CD14-positive monocyte (primary cell): ENCODE measurements at regions not wholly inside any gene's neighbourhood (a gene's known extent, or its start where the extent isn't known, plus 50 kb on each side); places are given as distances from the start of the nearest gene placed in this dataset.
"Not testable (repeated sequence)": the region's sequence is repeated elsewhere in the genome, so short reads cannot be mapped to it uniquely, and the experiment has no call there.

Experiments used
- DNase-seq, 3 donors: peaks; one replicate each; pipeline ENCODE4 v3.0.0-alpha.2; 2011 to 2022
- H2AFZ ChIP-seq: 2 replicates; pipeline ENCODE4 v1.6.0; 2012; ENCODE audit warnings: mild to moderate bottlenecking, low read depth, low read length, inconsistent platforms; ENCODE audit not compliant: insufficient read depth, poor library complexity, severe bottlenecking
- H3K27ac ChIP-seq, 2 donors: 1 replicate in 1 of 2; 2 replicates in 1 of 2; pipeline ENCODE4 v1.5.1; 2012 to 2013; ENCODE audit warnings: low read length in 2 of 2, control low read depth in 1 of 2, inconsistent platforms in 1 of 2, low read depth in 1 of 2, mild to moderate bottlenecking in 1 of 2
- H3K27me3 ChIP-seq, 2 donors: one replicate each; pipeline versions ENCODE4 v1.6.0 to v1.6.1; 2011 to 2013; ENCODE audit warnings: low read length in 2 of 2; ENCODE audit not compliant: control insufficient read depth in 2 of 2, insufficient read depth in 2 of 2
- H3K36me3 ChIP-seq, 2 donors: replicated peaks in 1 of 2; 1 replicate in 1 of 2; 2 replicates in 1 of 2; pipeline versions ENCODE4 v1.5.1 to v1.6.1; 2012 to 2013; ENCODE audit warnings: low read length in 2 of 2, control low read depth in 1 of 2, inconsistent platforms in 1 of 2, mild to moderate bottlenecking in 1 of 2; ENCODE audit not compliant: insufficient read depth in 2 of 2, control insufficient read depth in 1 of 2
- H3K4me1 ChIP-seq, 2 donors: 1 replicate in 1 of 2; 2 replicates in 1 of 2; pipeline versions ENCODE4 v1.5.1 to v1.6.1; 2012 to 2013; ENCODE audit warnings: low read length in 2 of 2, control low read depth in 1 of 2, inconsistent platforms in 1 of 2, mild to moderate bottlenecking in 1 of 2, moderate library complexity in 1 of 2; ENCODE audit not compliant: insufficient read depth in 2 of 2, control insufficient read depth in 1 of 2
- H3K4me2 ChIP-seq: replicated peaks from 2 replicates; pipeline ENCODE3; 2012; ENCODE audit warnings: low read length, moderate library complexity, mild to moderate bottlenecking; ENCODE audit not compliant: poor library complexity, severe bottlenecking; ENCODE audit errors: extremely low read depth
- H3K4me3 ChIP-seq, 3 experiments: fragments of 200-600 bp in 1 of 3; sonication (generic) in 1 of 3; replicated peaks in 1 of 3; 1 replicate in 2 of 3; 2 replicates in 1 of 3; pipeline ENCODE4 v1.5.1; 2011 to 2013; ENCODE audit warnings: low read length in 3 of 3, mild to moderate bottlenecking in 3 of 3, control low read depth in 2 of 3, low read depth in 2 of 3, inconsistent platforms in 1 of 3, moderate library complexity in 1 of 3
- H3K79me2 ChIP-seq: 2 replicates; pipeline ENCODE4 v1.6.0; 2012; ENCODE audit warnings: mild to moderate bottlenecking, control low read depth, inconsistent platforms, low read length, moderate library complexity; ENCODE audit not compliant: insufficient read depth
- H3K9ac ChIP-seq: 2 replicates; pipeline ENCODE4 v1.6.0; 2017; ENCODE audit warnings: low read length, mild to moderate bottlenecking; ENCODE audit not compliant: insufficient read depth, poor library complexity, severe bottlenecking
- H3K9me3 ChIP-seq, 2 donors: replicated peaks in 1 of 2; 1 replicate in 1 of 2; 2 replicates in 1 of 2; pipeline versions ENCODE4 v1.5.1 to v1.6.1; 2012 to 2013; ENCODE audit warnings: low read length in 2 of 2, control low read depth in 1 of 2; ENCODE audit not compliant: control insufficient read depth in 1 of 2, insufficient read depth in 1 of 2
- H4K20me1 ChIP-seq: 2 replicates; pipeline ENCODE4 v1.6.0; 2012; ENCODE audit warnings: mild to moderate bottlenecking, low read length, control low read depth, moderate library complexity; ENCODE audit not compliant: insufficient read depth
- H3K27ac Mint-ChIP-seq, 7 donors: one replicate each; pipeline ENCODE4 v1.8.0; 2020; ENCODE audit warnings: mild to moderate bottlenecking in 7 of 7, mixed read lengths in 7 of 7, moderate library complexity in 6 of 7, inconsistent platforms in 2 of 7
- H3K27me3 Mint-ChIP-seq, 3 donors: one replicate each; pipeline ENCODE4 v1.8.0; 2021 to 2022; ENCODE audit warnings: low read depth in 3 of 3, mild to moderate bottlenecking in 3 of 3, mixed read lengths in 3 of 3, moderate library complexity in 3 of 3, inconsistent platforms in 1 of 3
- H3K36me3 Mint-ChIP-seq, 2 donors: one replicate each; pipeline ENCODE4 v1.8.0; 2020; ENCODE audit warnings: mixed read lengths in 2 of 2, inconsistent platforms in 1 of 2, mild to moderate bottlenecking in 1 of 2
- H3K4me1 Mint-ChIP-seq: one replicate; pipeline ENCODE4 v1.8.0; 2020; ENCODE audit warnings: mild to moderate bottlenecking, mixed read lengths
- H3K4me3 Mint-ChIP-seq, 2 donors: one replicate each; pipeline ENCODE4 v1.8.0; 2020; ENCODE audit warnings: mild to moderate bottlenecking in 2 of 2, mixed read lengths in 2 of 2, moderate library complexity in 1 of 2
- H3K9me3 Mint-ChIP-seq, 7 donors: one replicate each; pipeline ENCODE4 v1.8.0; 2020 to 2022; ENCODE audit warnings: mixed read lengths in 7 of 7, mild to moderate bottlenecking in 6 of 7, moderate library complexity in 6 of 7, inconsistent platforms in 2 of 7
- WGBS: methylation state at CpG from one replicate; pipeline ENCODE4 v1.1.5; 2013; ENCODE audit warnings: missing lambda C conversion rate; ENCODE audit not compliant: insufficient coverage; 5-methylcytosine and 5-hydroxymethylcytosine counted together
- intact Hi-C, 2 donors: fragments of 100-400 bp; cut with micrococcal nuclease; formaldehyde crosslinking; loops; one replicate each; pipeline versions ENCODE4 v1.15.0 to v1.15.1; 2023

DNA sequence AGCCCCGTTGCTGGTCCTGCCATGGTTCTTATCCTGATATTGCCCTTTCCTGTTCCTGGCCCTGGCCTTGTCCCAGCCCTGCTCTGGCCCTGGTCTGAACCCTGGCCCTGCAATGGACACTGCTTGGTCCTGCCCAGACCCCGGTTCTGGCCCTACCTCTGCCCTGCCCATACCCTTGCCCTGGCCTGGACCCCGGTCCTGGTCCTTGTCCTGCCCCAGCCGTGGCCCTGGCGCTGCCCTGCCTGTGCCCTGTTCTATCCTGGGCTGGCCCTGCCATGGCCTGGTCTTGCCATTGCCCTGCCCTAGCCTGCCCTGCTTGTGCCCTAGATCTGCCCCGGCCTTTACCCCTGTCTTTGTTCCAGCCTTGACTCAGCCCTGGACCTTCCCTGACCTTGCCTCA is 2887.1 kb upstream of the TEKT4 start:
- H4K20me1 ChIP-seq, H3K4me1 ChIP-seq, H3K4me2 ChIP-seq, H3K36me3 Mint-ChIP-seq, H2AFZ ChIP-seq, H3K27ac Mint-ChIP-seq, H3K4me3 Mint-ChIP-seq, H3K27me3 ChIP-seq, DNase-seq, H3K9me3 ChIP-seq, H3K27me3 Mint-ChIP-seq, intact Hi-C loops, H3K27ac ChIP-seq, H3K9ac ChIP-seq, H3K79me2 ChIP-seq, H3K4me3 ChIP-seq, H3K36me3 ChIP-seq, H3K4me1 Mint-ChIP-seq: not testable (repeated sequence)
- H3K9me3 Mint-ChIP-seq = peaks cover 2 to 34% (median 14%) of the 10 kb centered on the region in 7 donors
- WGBS = 90% methylated on average over 5 of the region's 6 CpGs

DNA sequence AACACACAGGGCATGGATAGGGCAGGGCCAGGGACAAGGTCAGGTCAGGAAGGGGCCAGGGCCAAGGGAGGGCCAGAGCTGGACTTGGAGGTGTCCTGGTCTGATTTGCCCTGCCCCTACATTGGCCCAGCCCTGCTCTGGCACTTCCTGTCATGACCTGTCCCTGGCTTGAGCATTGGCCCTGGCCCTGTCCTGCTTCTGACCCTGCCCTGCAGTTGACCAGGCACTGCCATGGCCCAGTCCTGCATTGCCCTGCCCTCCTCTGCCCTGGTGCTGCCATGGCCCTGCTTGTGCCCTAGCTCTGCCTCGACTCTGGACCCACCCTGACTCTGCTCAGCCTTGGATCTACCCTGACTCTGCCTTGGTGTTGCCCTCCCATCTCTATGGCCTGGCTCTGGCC is 2885.7 kb upstream of the TEKT4 start:
- 73% methylated on average over 1 of the region's 1 CpG for WGBS

DNA sequence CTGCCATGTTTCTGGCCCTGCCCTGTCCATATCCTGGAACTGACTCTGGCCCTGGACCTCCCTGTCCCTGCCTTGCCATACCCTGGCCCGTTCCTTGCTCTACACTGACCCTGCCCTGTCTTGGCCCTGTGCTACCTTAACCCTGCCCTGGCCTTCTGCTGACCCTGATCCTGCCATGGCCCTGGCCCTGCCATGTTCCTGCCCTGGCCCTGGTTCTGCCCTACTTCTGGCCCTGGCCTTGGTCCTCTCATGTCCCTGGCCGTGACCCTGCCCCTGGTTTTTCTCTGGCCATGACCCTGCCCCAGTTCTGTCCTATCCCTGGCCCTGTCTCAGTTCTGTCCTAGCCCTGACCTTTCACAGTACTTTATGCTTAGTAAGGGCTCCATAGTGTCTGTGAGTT is 2884.3 kb upstream of the TEKT4 start:
- H3K9ac ChIP-seq, DNase-seq, intact Hi-C loops, H3K4me3 Mint-ChIP-seq, H3K4me3 ChIP-seq, H3K27ac Mint-ChIP-seq, H3K27me3 ChIP-seq, H4K20me1 ChIP-seq, H3K4me2 ChIP-seq, H3K27ac ChIP-seq, H3K79me2 ChIP-seq, H2AFZ ChIP-seq, H3K4me1 Mint-ChIP-seq, H3K4me1 ChIP-seq, H3K9me3 ChIP-seq, H3K27me3 Mint-ChIP-seq, H3K36me3 Mint-ChIP-seq, H3K36me3 ChIP-seq: not testable (repeated sequence)
- peaks cover 0 to 32% (median 12%) of the 10 kb centered on the region in 7 donors for H3K9me3 Mint-ChIP-seq
- WGBS = 67% methylated on average over 1 of the region's 2 CpGs

More for the DNA sequence above, 2885.7 kb upstream of the TEKT4 start:
- H4K20me1 ChIP-seq, intact Hi-C loops, H3K4me1 Mint-ChIP-seq, H3K27me3 Mint-ChIP-seq, H3K9ac ChIP-seq, H3K27me3 ChIP-seq, H3K4me2 ChIP-seq, H3K27ac Mint-ChIP-seq, H2AFZ ChIP-seq, H3K4me3 ChIP-seq, H3K79me2 ChIP-seq, H3K36me3 ChIP-seq, H3K27ac ChIP-seq, DNase-seq, H3K4me3 Mint-ChIP-seq, H3K36me3 Mint-ChIP-seq, H3K4me1 ChIP-seq, H3K9me3 ChIP-seq: not testable (repeated sequence)
- peaks cover 2 to 34% (median 13%) of the 10 kb centered on the region in 7 donors for H3K9me3 Mint-ChIP-seq

DNA sequence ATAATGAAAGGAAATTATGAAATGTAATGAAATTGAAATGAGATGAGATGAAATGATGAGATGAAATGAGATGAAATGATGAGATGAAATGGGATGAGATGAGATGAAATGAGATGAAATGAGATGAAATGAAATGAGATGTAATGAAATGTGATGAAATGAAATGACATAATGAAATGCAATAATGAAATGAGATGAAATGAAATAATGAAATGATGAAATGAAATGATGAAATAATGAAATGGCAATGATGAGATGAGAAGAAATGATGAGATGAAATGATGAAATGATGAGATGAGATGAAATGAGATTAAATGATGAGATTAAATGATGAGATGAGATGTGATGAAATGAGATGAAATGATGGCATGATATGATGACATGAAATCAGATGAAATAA is 2882.5 kb upstream of the TEKT4 start:
- H3K36me3 Mint-ChIP-seq, H3K4me1 ChIP-seq, H3K79me2 ChIP-seq, H3K4me3 ChIP-seq, H3K27ac ChIP-seq, H3K27me3 ChIP-seq, H3K4me3 Mint-ChIP-seq, H2AFZ ChIP-seq, H3K4me1 Mint-ChIP-seq, H3K27me3 Mint-ChIP-seq, intact Hi-C loops, H3K4me2 ChIP-seq, H3K36me3 ChIP-seq, H3K27ac Mint-ChIP-seq, H3K9ac ChIP-seq, H3K9me3 ChIP-seq, DNase-seq, H4K20me1 ChIP-seq: not testable (repeated sequence)
- H3K9me3 Mint-ChIP-seq = peaks cover 0 to 18% (median 4%) of the 10 kb centered on the region in 7 donors
